Peyer's patch (tissue), 4 donors: ENCODE measurements at regions not wholly inside any gene's neighbourhood (a gene's known extent, or its start where the extent isn't known, plus 50 kb on each side); places are given as distances from the start of the nearest gene placed in this dataset.

ENCODE experiments used
- POLR2A ChIP-seq, 2 donors: fragments of 450-650 bp; IDR thresholded peaks; one replicate each; pipeline ENCODE4 v1.5.1; 2017; ENCODE audit warnings: antibody characterized with exemption in 2 of 2, mild to moderate bottlenecking in 2 of 2, moderate library complexity in 2 of 2
- TF ChIP-seq, protein P1 (sequence below), 6 experiments: fragments of 450-650 bp in 4 of 6; fragments of 200-600 bp in 2 of 6; sonication (generic) in 1 of 6; IDR thresholded peaks; one replicate each; pipeline ENCODE4 v1.5.1; 2017 to 2019; ENCODE audit warnings: antibody characterized with exemption in 6 of 6, mild to moderate bottlenecking in 3 of 6, moderate library complexity in 1 of 6

DNA sequence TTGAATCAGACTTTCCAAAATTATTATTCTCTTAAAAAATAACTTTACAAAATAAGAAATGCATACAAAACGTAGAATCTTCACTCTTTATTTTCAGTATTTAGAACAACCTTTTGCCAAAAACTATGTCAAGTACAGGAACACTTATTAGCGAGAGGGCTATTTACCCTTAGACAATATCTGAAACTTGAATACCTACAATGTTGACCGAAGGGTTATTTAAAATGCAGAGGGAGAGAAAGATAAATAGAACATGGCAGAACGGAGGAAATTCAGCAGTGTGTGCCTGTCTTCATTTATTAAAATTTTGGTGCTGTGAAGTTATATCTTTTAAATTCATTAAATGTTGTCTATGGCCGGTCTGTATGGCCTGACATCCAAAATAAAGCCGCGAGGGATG, 198.8 kb downstream of the EFNB2 start:
- TF ChIP-seq, protein P1, sequence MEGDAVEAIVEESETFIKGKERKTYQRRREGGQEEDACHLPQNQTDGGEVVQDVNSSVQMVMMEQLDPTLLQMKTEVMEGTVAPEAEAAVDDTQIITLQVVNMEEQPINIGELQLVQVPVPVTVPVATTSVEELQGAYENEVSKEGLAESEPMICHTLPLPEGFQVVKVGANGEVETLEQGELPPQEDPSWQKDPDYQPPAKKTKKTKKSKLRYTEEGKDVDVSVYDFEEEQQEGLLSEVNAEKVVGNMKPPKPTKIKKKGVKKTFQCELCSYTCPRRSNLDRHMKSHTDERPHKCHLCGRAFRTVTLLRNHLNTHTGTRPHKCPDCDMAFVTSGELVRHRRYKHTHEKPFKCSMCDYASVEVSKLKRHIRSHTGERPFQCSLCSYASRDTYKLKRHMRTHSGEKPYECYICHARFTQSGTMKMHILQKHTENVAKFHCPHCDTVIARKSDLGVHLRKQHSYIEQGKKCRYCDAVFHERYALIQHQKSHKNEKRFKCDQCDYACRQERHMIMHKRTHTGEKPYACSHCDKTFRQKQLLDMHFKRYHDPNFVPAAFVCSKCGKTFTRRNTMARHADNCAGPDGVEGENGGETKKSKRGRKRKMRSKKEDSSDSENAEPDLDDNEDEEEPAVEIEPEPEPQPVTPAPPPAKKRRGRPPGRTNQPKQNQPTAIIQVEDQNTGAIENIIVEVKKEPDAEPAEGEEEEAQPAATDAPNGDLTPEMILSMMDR (IDR thresholded peaks at IDR 0.05), result no peak
- no peak for TF ChIP-seq POLR2A (IDR thresholded peaks at IDR 0.05)
